Testis (tissue), 2 donors: ENCODE measurements at regions not wholly inside any gene's neighbourhood (a gene's known extent, or its start where the extent isn't known, plus 50 kb on each side); places are given as distances from the start of the nearest gene placed in this dataset.

Experiments
- DNase-seq: peaks from one replicate; pipeline ENCODE4 v3.0.0-alpha.2; 2019
- H3K27ac ChIP-seq, 2 donors: fragments of 200-600 bp; sonication (generic); one replicate each; pipeline ENCODE4 v1.5.1; 2019
- H3K27me3 ChIP-seq: fragments of 200-600 bp; sonication (generic); one replicate; pipeline ENCODE4 v1.5.1; 2019
- H3K36me3 ChIP-seq: fragments of 200-600 bp; sonication (generic); one replicate; pipeline ENCODE4 v1.5.1; 2017; ENCODE audit warnings: low read depth; ENCODE audit errors: missing control alignments
- H3K4me1 ChIP-seq: fragments of 200-600 bp; sonication (generic); one replicate; pipeline ENCODE4 v1.5.1; 2019
- H3K4me3 ChIP-seq, 2 donors: fragments of 200-600 bp; sonication (generic); one replicate each; pipeline ENCODE4 v1.5.1; 2017 to 2019
- H3K9me3 ChIP-seq: fragments of 200-600 bp; sonication (generic); one replicate; pipeline ENCODE4 v1.5.1; 2017
- CTCF ChIP-seq, 3 experiments: fragments of 450-650 bp in 2 of 3; fragments of 200-600 bp in 1 of 3; sonication (generic) in 1 of 3; IDR thresholded peaks; one replicate each; pipeline ENCODE4 v1.5.1; 2016 to 2019; ENCODE audit warnings: antibody characterized with exemption in 3 of 3, mild to moderate bottlenecking in 2 of 3, moderate library complexity in 1 of 3
- POLR2A ChIP-seq: fragments of 450-650 bp; IDR thresholded peaks from one replicate; pipeline ENCODE4 v1.6.1; 2017; ENCODE audit warnings: antibody characterized with exemption, mild to moderate bottlenecking, moderate library complexity
- WGBS, 2 donors: methylation state at CpG; one replicate each; pipeline ENCODE4 v1.1.5; 2018; 5-methylcytosine and 5-hydroxymethylcytosine counted together
- intact Hi-C: fragments of 100-400 bp; cut with DNase I; formaldehyde crosslinking; loops from one replicate; pipeline ENCODE4 v1.15.1; 2023; ENCODE audit warnings: low total_unique reads

- Histone ChIP-seq H3K9me3 (no peaks in the 10 kb centered on the region), H3K4me3 (no peak overlapping the region), H3K27me3 (no peaks in the 10 kb centered on the region), H3K4me1 (no peaks in the 10 kb centered on the region), H3K27ac (no peak overlapping the region), H3K36me3 (no peaks in the 10 kb centered on the region)
- intact Hi-C loops = no loop called here
- no peak for DNase-seq
- WGBS, 2 donors = 37 to 41% methylated on average over 4 of the region's 4 CpGs
- TF ChIP-seq POLR2A (no peak), CTCF (IDR thresholded peaks at IDR 0.05) (no peak)
Measured at GRCh38 chr16:52251495-52251894, 295.4 kb downstream of the TOX3 start.

DNA sequence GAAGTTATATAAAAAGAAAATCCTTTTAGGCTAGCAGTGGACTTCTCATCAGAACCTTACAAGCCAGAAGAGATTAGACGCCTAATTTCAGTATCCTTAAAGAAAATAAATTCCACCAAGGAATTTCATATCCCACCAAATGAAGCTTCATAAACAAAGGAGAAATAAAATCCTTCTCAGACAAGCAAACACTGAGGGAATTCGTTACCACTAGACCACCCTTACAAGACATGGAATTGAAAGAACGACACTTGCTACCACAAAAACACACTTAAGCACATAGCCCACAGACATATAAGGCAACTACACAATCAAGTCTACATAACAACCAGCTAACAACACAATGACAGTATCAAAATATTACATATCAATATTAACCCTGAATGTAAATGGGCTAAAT, 299.2 kb downstream of the TOX3 start:
- no peak for DNase-seq
- Histone ChIP-seq H3K27me3 (no peaks in the 10 kb centered on the region), H3K27ac (no peak overlapping the region), H3K9me3 (no peaks in the 10 kb centered on the region), H3K4me3 (no peak overlapping the region), H3K36me3 (no peaks in the 10 kb centered on the region), H3K4me1 (no peaks in the 10 kb centered on the region)
- 83 to 85% methylated on average over 3 of the region's 3 CpGs for WGBS, 2 donors
- TF ChIP-seq CTCF (IDR thresholded peaks at IDR 0.05) (no peak), POLR2A (no peak)
- intact Hi-C loops = no loop called here

- no peak for TF ChIP-seq CTCF (IDR thresholded peaks at IDR 0.05)
- TF ChIP-seq POLR2A = no peak
- H3K27ac ChIP-seq = no peak overlapping the region
- no peaks in the 10 kb centered on the region for H3K27me3 ChIP-seq
- intact Hi-C loops = no loop called here
- H3K9me3 ChIP-seq = no peaks in the 10 kb centered on the region
- DNase-seq = no peak
- H3K4me3 ChIP-seq = peak overlapping the region in 1 of 2 donors; percentile 7
- WGBS, 2 donors = 63 to 74% methylated on average over 2 of the region's 2 CpGs
- no peaks in the 10 kb centered on the region for H3K36me3 ChIP-seq
- H3K4me1 ChIP-seq = no peaks in the 10 kb centered on the region
Measured at GRCh38 chr16:52238710-52239109, 308.2 kb downstream of the TOX3 start.

GRCh38 chr16:52237823-52238222, 309.1 kb downstream of the TOX3 start:
- WGBS, 2 donors = 47 to 79% methylated on average over 2 to 9 of the region's 9 CpGs
- no peaks in the 10 kb centered on the region for H3K9me3 ChIP-seq
- H3K36me3 ChIP-seq = no peaks in the 10 kb centered on the region
- no peaks in the 10 kb centered on the region for H3K27me3 ChIP-seq
- DNase-seq = peak; percentile 75
- no peak overlapping the region for H3K27ac ChIP-seq
- no peaks in the 10 kb centered on the region for H3K4me1 ChIP-seq
- no peak for TF ChIP-seq CTCF (IDR thresholded peaks at IDR 0.05)
- TF ChIP-seq POLR2A = no peak
- intact Hi-C loops = no loop called here
- peak overlapping the region; percentile 7 to 32 for H3K4me3 ChIP-seq

DNA sequence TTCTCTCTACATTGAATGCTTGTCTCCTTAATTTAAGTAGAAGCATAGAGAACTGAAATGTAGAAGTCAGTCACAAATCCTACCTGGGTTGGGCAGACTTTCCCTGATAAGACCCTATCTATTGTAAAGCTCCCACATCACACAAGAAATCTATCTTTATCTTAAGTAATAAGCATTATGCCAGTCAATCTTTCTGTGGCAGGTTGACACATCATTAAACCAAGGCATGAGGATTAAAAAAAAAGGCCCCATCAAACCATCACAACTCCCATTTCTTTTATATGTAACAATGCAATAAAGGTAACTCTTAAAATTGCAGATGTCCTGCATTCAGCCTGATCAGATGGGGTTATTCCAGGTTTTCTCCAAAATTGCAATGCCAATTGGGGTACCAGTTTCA, 311.8 kb downstream of the TOX3 start:
- Histone ChIP-seq H3K27ac (no peak overlapping the region), H3K27me3 (no peaks in the 10 kb centered on the region), H3K9me3 (no peaks in the 10 kb centered on the region), H3K4me1 (no peaks in the 10 kb centered on the region), H3K36me3 (no peaks in the 10 kb centered on the region), H3K4me3 (no peak overlapping the region)
- no peak for DNase-seq
- intact Hi-C loops = no loop called here
- TF ChIP-seq CTCF (IDR thresholded peaks at IDR 0.05) (no peak), POLR2A (no peak)
